Posterior vena cava (tissue), 2 donors: ENCODE measurements at regions not wholly inside any gene's neighbourhood (a gene's known extent, or its start where the extent isn't known, plus 50 kb on each side); places are given as distances from the start of the nearest gene placed in this dataset.
"Not testable (repeated sequence)": the region's sequence is repeated elsewhere in the genome, so short reads cannot be mapped to it uniquely, and the experiment has no call there.

ENCODE experiments used
- DNase-seq: peaks from one replicate; pipeline ENCODE4 v3.0.0-alpha.2; 2020; ENCODE audit warnings: low spot score
- intact Hi-C, 2 donors: fragments of 100-400 bp; cut with DNase I; formaldehyde crosslinking; loops; one replicate each; pipeline versions ENCODE4 v1.14.1 to v1.14.2; 2022 to 2023
- donor health status: DM: yes; HTN: yes; CAD: no.
- donor health status: DM: yes; HTN: yes; CAD: no.

DNA sequence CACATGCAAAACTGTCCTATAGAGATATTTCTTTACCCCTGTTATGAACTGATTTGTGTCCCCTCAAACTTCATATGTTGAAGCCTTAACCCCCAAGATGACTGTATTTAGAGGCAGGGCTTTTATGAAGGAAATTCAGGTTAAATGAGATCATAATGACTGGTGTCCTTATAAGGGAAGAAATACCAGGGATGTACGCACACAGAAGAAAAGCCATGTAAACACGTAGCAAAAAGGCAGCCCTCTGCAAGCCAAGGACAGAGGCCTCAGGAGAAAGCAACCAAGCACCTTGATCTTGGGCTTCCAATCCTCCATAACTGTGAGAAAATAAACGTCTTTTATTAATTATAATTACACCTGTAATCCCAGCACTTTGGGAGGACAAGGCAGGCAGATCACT is 101.3 kb upstream of the NDUFV2 start:
- DNase-seq = no peak
- intact Hi-C loops = no loop called here

DNA sequence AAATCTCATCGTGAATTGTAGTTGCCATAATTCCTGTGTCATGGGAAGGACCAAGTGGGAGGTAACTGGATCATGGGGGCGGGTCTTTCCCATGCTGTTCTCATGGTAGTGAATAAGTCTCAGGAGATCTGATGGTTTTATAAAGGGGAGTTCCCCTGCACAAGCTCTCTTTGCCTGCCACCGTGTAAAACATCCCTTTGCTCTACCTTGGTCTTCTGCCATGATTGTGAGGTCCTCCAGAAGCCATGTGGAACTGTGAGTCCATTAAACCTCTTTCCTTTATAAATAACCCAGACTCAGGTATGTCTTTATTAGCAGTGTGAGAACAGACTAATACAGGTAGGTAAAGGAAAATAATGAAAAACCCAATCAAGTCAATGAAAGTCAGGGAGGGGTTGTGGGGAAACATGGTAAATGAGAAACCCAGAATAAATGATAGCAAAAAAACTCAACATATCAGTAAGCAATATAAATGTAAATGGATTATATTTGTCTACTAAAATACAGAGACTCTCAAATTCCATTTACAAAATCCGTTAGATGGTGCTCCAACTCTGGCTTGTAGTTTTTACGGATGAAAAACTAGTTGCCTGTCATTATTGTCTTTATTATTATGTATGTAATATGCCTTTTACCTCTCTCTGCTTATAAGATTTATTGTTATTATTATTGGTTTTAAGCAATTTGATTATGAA is 98.9 kb upstream of the NDUFV2 start:
- intact Hi-C loops = no loop called here
- DNase-seq = no peak

DNA sequence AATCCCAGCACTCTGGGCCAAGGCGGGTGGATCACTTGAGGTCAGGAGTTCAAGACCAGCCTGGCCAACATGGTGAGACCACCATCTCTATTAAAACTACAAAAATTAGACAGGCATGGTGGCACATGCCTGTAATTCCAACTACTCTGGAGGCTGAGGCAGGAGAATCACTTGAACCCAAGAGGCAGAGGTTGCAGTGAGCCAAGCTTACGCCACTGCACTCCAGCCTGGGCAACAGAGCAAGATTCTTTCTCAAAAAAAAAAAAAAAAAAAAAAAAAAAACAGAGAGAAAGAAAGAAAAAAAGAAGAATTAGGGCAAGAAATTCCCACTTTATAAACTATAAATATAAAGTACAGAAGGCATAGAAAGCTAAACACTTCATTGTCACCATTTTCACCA is 98.2 kb upstream of the NDUFV2 start:
- DNase-seq, intact Hi-C loops: not testable (repeated sequence)

DNA sequence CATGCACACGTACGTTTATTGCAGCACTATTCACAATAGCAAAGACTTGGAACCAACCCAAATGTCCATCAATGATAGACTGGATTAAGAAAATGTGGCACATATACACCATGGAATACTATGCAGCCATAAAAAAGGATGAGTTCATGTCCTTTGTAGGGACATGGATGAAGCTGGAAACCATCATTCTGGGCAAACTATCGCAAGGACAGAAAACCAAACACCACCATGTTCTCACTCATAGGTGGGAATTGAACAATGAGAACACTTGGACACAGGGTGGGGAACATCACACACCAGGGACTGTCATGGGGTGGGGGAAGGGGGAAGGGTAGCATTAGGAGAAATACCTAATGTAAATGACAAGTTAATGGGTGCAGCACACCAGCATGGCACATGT is 94.8 kb upstream of the NDUFV2 start:
- DNase-seq, intact Hi-C loops: not testable (repeated sequence)

DNA sequence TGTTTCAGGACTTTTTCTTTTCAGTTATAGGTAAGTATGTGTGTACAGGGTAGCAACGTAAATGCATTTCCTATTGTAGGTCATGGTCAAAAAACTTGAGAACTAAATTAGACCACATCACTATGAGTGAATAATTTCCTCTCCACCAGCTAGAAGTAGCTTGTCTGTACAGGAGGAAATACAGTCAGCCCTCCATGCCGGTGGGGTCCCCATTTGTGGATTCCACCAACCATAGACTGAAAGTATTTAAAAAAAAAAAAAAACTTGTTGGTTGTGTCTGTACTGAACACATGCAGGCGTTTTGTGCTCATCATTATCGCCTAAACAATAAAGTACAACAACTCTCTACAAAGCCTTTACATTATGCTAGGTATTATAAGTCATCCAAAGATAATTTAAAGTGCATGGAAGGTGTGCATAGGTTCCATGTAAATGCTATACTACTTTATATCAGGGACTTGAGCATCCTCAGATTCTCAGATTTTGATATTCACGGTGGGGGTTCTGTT is 94.2 kb upstream of the NDUFV2 start:
- DNase-seq = no peak
- intact Hi-C loops = no loop called here

DNA sequence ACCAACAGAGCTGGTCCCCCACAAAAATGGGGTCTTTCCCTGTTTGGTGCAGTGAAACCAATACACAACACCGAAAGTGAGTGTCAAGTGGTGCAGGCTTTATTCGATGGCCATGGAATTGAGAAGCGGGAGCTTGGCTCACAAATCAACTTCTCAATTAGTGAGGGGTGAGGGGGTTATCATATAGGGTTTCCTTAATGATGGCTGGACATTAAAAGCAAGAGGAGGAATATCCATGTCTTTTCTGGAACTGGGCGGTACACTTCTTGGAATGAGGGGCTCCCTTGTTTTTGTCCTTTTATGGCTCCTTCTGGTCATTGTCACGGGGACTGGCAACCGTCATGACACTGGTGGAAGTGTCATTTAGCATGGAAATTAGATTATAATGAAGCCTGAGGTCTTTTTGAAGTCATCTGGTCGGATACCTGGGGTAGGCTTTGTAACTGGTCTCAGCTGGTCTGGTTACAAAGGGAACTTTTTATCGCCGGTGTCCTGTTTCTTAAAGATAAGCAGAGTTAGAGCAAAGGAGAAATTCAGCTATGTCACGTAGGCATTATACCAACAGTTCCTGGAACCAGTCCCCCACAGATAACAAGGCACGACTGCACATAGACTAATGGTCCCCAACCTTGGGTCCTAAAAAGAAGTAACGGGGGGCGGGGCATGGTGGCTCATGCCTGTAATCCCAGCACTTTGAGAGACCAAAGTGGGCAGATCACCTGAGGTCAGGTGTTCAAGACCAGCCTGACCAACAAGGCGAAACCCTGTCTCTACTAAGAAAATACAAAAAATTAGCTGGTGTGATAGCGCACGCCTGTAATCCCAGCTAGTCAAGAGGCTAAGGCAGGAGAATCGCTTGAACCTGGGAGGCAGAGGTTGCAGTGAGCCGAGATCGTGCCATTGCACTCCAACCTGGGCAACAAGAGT is 93.5 kb upstream of the NDUFV2 start:
- intact Hi-C loops = no loop called here
- no peak for DNase-seq

DNA sequence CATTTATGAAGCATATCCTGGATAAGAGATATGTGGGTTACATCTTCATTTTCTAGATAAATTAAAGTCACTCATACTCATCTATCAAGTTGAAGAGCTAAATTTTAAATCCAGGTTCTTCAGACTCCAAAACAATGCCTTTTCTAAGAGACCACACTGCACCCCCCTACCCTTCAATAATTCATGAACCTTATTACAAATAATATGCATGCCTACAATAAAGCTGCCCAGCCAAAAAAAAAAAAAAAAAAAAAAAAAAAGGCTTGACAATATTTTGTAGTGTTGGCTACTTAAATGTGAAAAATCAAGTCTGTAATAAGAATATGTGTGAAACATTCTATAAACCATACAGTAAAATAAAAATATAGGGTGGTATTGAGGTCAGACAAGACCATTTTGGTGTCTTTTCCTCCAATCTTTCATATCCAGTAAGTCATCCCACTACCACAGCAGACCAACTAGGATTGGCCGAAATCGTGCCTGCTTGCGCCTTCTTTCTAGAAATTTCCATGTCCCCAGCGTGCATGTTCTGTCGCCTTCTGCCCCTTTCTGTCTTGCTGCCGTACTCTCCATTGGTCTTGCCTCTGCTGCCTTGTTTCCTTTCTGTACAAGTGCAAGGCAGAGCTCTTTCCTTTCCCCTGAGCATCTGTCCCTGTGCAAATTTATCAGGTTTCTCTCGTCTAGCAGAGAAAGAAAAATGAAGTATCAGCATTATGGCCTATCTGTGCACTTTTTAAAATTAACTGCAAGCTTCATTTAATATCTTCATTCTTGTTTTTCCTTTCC is 92.6 kb upstream of the NDUFV2 start:
- DNase-seq = no peak
- intact Hi-C loops = no loop called here

DNA sequence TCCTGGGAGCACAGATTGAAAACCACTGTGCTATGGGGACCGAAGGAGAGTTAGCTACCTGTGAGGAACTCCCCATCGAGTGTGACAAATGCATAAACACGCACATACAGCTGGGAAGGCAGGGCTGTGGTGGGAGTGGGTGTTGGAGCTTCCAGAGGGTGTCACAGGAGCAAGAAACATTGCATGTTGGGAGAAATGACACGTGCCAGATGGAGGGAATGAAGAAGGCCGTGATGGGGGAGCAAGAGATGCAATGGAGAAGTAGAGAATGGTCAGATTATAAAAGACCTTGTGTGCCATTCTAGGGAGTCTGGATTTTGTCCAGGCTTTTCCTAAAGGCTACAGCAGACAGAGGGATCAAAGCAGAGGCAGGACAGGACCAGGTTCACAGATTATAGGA is 91.1 kb upstream of the NDUFV2 start:
- intact Hi-C loops = no loop called here
- no peak for DNase-seq

DNA sequence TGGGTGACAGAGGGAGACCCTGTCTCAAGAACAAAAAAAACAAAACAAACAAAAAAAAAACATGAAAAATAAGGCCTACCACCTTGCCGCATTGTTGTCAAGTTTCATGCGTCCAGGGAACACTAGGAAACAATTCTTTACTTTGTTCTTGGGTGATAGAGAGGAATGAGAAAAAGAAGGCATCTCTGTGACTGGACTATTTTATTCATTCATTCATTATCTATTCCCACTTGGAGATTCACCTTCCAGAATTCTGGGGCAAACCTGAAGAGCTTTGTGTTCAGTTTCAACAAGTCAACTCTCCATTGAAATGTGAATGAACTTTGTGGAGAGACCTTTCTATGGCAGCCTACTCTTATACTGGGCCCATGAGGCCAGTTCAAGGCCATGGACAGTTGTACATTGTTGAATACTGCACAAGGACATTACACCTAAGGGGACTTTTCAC is 88.5 kb upstream of the NDUFV2 start:
- intact Hi-C loops = no loop called here
- DNase-seq = no peak

DNA sequence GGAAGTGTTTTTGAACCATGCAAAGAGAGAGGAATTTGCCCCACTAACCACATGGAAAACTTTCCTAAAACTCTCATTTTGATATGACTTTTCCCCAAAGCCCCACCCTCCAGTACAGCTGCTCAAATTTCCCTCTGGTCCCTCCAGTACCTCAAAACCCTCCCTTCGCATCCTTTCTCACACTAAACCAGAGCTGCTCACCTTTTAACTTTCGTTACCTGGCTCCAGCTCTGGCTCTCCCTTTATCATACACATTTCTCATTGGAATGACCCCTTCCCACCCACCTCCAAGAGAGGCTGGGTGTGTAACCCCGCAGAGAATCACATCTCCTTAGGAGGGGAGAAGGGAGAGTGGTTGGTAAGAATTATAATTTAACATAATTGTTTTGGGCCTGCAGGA is 86.8 kb upstream of the NDUFV2 start:
- DNase-seq = no peak
- intact Hi-C loops = no loop called here

DNA sequence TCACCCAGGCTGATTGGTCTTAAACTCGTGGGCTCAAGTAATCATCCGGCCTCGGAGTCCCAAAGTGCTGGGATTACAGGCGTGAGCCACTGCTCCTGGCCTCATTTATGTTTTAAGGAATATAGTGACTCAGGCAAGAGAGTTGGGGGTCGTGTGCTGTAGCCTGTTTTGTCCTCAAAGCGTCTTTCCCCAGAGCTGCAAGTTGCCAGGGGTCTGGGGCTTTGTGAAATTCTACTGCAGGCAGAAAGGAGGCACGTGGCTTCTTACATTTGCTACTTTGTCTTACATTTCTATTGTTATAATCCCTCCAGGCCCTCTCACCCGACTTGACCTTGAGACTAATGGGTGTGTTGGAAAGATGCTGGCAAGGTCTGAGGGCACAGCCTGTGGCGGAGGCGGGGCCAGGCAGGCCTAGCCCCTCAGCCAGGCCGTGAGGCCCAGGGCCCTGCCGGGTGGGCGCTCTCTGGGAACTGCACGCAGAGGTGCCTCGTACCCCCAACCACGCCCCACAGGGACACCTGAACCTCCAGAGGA is 85.8 kb upstream of the NDUFV2 start:
- DNase-seq = no peak
- intact Hi-C loops = no loop called here

DNA sequence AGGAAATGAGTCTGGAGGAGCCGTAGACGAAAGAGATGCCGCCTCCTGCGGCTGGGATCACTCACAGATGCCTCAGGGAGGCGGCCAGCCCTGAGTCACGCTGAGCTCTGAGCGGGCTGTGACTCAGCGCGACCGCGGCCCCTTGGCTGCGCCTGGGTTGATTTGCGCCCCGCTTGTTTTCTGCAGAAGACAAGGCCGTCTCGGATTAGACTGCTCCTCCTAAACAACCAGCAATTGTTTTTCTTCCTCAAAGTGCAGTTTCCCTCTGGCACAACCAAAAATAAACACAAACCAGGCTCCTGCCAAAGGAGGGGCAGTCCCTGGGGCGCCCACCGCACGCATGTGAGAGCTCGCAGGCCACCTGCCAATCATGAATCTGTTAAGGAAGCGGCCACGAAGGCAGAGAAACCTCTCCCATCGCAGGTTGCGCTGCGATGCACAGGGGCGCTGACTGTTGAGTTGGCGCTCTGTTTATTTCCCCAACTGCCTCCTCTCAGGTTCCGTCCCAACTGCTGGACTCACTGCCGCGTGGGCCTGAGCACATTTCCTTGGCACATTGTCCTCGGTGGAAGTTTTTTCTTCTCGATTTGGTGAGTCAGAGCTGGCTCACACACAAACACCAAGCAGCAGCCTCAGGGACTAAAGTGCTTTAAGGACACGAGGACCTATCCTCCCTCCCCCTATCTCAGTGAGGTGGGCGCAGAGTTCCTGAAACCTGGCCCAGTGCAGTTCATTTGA is 85.2 kb upstream of the NDUFV2 start:
- intact Hi-C loops = no loop called here
- DNase-seq = peak; percentile 96

DNA sequence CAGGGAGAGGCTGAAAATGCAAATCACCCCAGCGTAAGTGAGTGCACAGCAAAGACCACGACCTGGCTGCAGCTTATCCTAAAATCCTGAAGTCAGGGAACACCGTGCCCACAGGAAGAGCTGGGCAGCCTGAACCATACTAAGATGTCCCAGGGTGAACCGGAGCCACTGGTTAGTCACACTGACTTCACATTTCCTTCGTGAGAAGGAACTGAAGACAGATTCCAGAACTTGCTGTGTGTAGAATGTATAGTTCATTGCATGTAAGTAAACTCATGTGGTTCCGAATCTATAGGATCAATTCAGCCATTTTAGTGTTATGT is 84.6 kb upstream of the NDUFV2 start:
- intact Hi-C loops = no loop called here
- DNase-seq = no peak

DNA sequence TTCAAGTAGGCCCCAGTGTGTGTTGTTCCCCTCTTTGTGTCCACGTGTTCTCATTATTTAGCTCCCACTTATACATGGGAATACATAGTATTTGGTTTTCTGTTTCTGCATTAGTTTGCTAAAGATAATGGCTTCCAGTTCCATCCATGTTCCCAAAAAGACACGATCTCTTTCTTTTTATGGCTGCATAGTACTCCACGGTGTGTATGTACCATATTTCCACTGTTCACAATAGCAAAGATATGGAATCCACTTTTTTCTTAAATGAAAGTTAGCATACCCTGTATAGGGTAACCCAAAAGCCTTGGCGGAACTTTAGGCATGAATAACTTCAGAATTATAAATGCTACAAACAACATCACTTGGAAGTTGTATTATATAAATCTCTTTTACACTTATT is 83.4 kb upstream of the NDUFV2 start:
- DNase-seq = no peak
- intact Hi-C loops = no loop called here

DNA sequence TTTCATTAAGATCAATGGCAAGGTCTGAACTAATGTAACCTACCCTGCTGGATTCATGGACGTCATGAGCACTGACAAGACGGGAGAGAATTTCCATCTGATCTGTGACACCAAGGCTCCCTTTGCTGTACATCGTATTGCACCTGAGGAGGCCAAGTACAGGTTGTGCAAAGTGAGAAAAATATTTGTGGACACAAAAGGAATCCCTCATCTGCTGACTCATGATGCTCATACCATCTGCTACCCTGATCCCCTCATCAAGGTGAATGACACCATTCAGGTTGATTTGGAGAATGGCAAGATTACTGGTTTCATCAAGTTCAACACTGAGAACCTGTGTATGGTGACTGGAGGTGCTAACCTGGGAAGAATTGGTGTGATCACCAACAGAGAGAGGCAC is 82.3 kb upstream of the NDUFV2 start:
- intact Hi-C loops = no loop called here

DNA sequence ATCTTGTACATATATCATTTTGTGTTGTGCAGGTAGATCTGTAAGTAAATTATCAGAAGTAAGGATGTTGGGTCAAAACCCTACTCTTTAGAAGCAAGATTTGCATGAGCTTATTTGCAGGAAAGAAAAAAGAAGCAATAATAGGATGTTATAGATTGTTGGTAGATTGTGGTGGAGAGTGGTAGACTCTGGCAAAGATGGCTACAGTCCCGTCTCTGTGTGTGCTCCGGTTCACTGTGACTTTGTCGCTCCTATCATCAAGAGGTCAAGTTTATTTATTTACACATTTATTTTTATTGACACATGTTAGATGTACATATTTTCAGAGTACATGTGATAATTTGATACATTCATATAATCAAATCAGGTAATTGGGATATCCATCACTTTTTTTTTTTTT is 81.0 kb upstream of the NDUFV2 start:
- intact Hi-C loops = no loop called here

More for the DNA sequence above, 82.3 kb upstream of the NDUFV2 start:
- DNase-seq = no peak

DNA sequence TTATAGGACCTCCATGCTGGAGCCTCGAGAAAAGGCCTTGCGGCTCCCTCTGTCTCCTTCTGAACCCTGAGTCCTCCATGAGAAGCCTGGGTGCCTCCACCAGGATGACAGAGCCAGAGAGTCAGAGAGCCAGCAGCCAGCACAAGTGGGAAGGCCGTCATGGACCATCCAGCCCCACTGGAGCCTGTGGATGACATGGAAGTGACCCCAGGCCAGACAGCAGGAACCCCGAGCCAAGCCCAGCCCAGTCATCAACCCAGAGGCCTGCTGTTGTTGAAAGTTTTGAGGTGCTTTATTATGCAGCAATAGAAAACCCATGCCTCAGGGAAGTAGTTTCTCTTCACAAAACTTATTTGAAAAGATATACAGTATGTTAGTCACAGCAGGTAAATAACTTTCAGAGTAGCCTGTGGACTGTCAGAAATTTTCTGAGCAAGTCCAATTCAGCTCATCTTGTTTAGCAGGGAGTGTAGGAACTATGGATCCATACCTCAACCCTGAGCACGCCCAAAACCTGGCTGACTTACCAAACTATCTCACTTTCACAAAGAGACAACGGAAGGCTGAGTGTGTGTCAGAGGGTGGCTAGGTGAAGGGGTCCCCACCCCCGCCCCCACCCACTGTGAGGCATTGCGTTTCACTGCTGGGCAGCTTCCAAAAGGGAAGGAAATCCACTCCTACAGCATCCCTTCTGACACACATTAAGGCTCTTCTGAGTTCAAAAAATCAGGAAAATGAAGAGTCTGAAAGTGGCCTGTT is 79.9 kb upstream of the NDUFV2 start:
- intact Hi-C loops = no loop called here

More for the DNA sequence above, 81.0 kb upstream of the NDUFV2 start:
- DNase-seq = no peak

DNA sequence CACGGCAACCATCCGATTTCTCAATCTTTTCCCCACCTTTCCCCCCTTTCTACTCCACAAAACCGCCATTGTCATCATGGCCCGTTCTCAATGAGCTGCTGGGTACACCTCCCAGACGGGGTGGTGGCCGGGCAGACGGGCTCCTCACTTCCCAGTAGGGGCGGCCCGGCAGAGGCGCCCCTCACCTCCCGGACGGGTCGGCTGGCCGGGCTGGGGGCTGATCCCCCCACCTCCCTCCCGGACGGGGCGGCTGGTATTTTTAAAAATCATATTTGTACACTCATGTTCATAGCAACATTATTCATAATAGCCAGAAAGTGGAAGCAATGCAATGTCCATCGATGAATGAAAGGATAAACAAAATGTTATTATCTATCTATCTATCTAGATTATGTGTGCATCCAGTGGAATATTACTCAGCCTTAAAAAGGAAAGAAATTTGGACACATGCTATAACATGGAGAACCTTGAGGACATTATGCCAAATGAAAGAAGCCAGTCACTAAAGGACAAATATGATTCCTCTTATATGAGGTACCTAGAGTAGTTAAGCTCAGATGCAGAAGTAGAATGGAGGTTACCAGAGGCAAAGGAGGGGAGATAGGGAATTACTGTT is 78.4 kb upstream of the NDUFV2 start:
- intact Hi-C loops, DNase-seq: not testable (repeated sequence)

More for the DNA sequence above, 79.9 kb upstream of the NDUFV2 start:
- no peak for DNase-seq
